GM10847 (cell line): ENCODE measurements at regions not wholly inside any gene's neighbourhood (a gene's known extent, or its start where the extent isn't known, plus 50 kb on each side); places are given as distances from the start of the nearest gene placed in this dataset.

Experiments
- POLR2A ChIP-seq: IDR thresholded peaks from 2 replicates; pipeline ENCODE4 v1.6.1; 2011; ENCODE audit not compliant: insufficient read length; ENCODE audit errors: extremely low read depth

DNA sequence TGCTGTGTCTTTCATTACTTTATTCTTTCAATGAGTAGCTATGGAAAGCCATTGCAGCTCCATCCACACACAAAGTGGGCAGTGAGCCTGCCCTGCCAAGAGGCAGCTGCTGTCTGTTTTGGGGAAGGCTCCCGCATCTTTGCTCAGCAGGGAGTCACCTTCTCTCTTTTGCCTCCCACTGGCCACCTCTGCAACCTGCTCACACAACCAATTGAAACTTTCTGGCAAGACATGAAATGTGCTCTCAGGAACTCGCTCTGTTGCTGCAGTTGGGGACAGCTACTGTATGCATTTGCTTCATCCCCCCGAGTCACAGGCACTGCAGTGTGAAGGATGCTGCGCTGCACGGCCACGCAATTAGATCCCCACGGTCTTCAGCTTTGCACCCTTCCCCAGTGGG, 244.8 kb upstream of the NFE2L3 start:
- no peak for TF ChIP-seq POLR2A

GRCh38 chr7:25907731-25908130, 244.3 kb upstream of the NFE2L3 start:
- TF ChIP-seq POLR2A, result no peak

- TF ChIP-seq POLR2A, result no peak
Observed at GRCh38 chr7:25908154-25908949, 243.6 kb upstream of the NFE2L3 start.

GRCh38 chr7:25911738-25912607, 240.0 kb upstream of the NFE2L3 start:
- TF ChIP-seq POLR2A, result no peak

- no peak for TF ChIP-seq POLR2A
Observed at GRCh38 chr7:25913598-25914224, 238.3 kb upstream of the NFE2L3 start.

DNA sequence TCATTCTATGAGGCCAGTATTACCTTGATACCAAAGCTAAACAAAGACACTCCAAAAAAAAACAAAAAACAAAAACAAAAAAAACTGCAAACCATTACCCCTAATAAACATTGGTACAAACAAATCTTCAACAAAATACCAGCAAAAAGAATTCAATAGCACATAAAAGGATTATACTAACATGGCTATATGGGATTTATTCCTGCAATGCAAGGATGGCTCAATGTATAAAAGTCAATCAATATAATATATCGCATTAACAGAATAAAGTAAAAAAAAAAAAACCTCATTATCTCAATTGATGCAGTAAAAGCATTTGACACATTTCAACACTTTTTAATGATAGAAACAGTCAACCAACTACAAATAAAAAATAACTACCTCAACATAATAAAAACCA, 233.3 kb upstream of the NFE2L3 start:
- no peak for TF ChIP-seq POLR2A

DNA sequence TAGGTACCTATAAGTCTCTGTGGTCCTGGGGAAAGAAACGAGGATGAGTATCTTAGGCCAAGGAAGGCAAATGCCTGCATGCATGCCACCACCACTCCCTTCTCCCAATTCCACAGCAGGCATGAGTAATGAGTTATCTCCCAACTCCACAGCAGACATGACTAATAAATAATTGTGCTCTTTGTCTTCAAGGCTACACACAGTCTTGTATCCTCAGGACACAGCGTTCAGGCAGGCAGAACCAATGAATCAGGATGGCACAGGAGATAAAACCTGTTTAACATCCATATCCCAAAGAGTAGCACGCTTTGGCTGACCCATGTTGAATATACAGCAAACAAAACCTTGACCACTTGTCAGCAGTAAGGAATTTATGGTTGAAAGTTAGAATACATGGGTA, 229.7 kb upstream of the NFE2L3 start:
- TF ChIP-seq POLR2A, result no peak

GRCh38 chr7:25923741-25924460, 228.1 kb upstream of the NFE2L3 start:
- no peak for TF ChIP-seq POLR2A

DNA sequence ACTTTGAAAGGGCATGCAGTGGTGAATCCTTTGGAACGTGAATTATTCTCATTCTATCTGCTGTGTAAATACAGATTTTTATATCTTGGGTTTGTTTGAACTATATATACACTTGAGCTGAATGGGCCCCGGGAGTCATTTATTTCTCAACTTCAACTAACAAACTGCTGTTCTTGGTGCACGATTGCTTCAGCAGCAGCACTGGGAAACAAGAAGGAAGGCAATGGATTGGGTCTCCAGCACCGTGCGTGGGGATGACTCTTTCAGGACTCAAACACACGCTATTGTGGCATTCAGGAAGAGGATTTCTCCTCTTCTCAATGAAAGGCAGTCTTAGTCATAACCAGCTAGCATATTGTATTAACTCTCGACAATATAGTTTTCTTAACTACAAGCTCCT, 226.0 kb upstream of the NFE2L3 start:
- no peak for TF ChIP-seq POLR2A

- no peak for TF ChIP-seq POLR2A
Observed at GRCh38 chr7:25926451-25926850, 225.5 kb upstream of the NFE2L3 start.

DNA sequence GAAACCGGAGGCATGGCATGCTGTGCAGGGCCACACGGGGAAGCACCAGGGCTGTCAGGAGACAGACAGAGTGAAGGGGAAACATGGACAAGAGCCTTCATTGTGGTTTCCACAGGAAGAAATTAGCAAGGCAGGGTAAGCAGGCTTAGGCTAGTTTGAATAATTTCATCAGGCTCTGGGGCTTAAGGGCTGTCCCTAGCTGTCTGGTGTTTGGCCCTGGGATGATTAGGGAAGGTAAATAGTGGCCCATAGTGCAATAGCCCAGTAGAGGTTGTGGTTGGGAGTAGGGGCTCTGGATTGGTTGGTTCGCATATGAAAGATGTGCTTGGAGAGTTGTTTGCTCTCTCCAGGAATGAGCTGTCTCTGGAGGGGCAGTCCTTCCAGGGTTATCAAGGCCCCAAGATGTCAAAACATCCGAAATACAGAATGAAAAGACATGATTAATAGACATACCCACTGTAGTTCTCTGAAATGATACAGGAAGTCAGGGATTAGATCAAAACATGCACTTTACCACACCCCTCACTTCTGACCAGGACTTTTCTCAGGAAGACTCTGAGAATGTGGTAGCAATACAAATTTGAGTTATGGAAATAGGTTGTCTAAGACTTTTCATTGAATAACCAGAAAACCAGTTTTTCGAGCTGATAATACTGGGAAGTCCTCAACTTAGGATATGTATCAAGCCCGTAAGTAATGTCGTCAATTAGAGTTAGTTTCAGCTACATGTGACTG, 224.9 kb upstream of the NFE2L3 start:
- TF ChIP-seq POLR2A, result no peak

GRCh38 chr7:25927626-25927978, 224.4 kb upstream of the NFE2L3 start:
- TF ChIP-seq POLR2A, result no peak

GRCh38 chr7:25928549-25929330, 223.3 kb upstream of the NFE2L3 start:
- TF ChIP-seq POLR2A, result no peak

GRCh38 chr7:25929448-25929847, 222.6 kb upstream of the NFE2L3 start:
- no peak for TF ChIP-seq POLR2A
